ENCODE measurements at regions not wholly inside any gene's neighbourhood (a gene's known extent, or its start where the extent isn't known, plus 50 kb on each side); places are given as distances from the start of the nearest gene placed in this dataset.

- intact Hi-C loops (cut with DNase I; ENCODE audit: low total_unique reads) (no loop called here), in situ Hi-C loops (cut with MboI; ENCODE audit: low sequenced_read_pairs in 4 of 4) (no loop called here)
- no peaks in the 10 kb centered on the region for H3K27me3 ChIP-seq
- no peaks in the 10 kb centered on the region for H3K36me3 ChIP-seq
- H3K4me1 ChIP-seq = no peaks in the 10 kb centered on the region
- no peak overlapping the region for H3K27ac ChIP-seq
- DNase-seq (no peak), ATAC-seq (no peak)
- no peaks in the 10 kb centered on the region for H3K9me3 ChIP-seq
- no peak overlapping the region for H3K4me3 ChIP-seq
- TF ChIP-seq POLR2A (IDR thresholded peaks at IDR 0.05) = no peak
- TF ChIP-seq, protein P1, sequence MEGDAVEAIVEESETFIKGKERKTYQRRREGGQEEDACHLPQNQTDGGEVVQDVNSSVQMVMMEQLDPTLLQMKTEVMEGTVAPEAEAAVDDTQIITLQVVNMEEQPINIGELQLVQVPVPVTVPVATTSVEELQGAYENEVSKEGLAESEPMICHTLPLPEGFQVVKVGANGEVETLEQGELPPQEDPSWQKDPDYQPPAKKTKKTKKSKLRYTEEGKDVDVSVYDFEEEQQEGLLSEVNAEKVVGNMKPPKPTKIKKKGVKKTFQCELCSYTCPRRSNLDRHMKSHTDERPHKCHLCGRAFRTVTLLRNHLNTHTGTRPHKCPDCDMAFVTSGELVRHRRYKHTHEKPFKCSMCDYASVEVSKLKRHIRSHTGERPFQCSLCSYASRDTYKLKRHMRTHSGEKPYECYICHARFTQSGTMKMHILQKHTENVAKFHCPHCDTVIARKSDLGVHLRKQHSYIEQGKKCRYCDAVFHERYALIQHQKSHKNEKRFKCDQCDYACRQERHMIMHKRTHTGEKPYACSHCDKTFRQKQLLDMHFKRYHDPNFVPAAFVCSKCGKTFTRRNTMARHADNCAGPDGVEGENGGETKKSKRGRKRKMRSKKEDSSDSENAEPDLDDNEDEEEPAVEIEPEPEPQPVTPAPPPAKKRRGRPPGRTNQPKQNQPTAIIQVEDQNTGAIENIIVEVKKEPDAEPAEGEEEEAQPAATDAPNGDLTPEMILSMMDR (IDR thresholded peaks at IDR 0.05 in 4 of 5, conservative IDR thresholded peaks at IDR 0.05 in 1 of 5) = no peak
These were observed 240.3 kb upstream of the TMPO start for GRCh38 chr12:98275131-98275475.

DNA sequence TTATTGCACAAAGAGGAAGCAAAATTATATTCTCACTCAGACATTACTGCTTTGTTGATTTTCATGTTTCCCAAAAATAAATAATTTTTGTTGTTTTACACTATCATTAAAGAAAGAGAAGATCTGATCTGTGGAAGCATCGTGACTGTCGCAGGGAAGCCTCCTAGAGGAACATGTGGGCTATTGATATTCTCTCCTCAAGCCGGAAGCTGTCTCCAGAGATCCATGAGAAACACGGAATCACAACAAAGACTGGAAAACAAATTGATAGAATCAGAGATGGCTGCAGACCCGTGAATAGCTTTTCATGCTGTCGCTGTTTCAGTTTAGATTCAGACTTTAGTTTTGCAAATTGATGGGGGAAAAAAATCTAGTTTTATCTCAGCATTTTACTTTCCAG is 235.2 kb upstream of the TMPO start:
- ATAC-seq = no peak
- no peak for DNase-seq
- Histone ChIP-seq H3K36me3 (no peaks in the 10 kb centered on the region), H3K27me3 (no peaks in the 10 kb centered on the region), H3K4me1 (no peaks in the 10 kb centered on the region), H3K9me3 (no peaks in the 10 kb centered on the region), H3K27ac (no peak overlapping the region), H3K4me3 (no peak overlapping the region)
- TF ChIP-seq, protein P1 (IDR thresholded peaks at IDR 0.05 in 4 of 5, conservative IDR thresholded peaks at IDR 0.05 in 1 of 5) = no peak
- in situ Hi-C loops (cut with MboI; ENCODE audit: low sequenced_read_pairs in 4 of 4) (no loop called here), intact Hi-C loops (cut with DNase I; ENCODE audit: low total_unique reads) (no loop called here)

DNA sequence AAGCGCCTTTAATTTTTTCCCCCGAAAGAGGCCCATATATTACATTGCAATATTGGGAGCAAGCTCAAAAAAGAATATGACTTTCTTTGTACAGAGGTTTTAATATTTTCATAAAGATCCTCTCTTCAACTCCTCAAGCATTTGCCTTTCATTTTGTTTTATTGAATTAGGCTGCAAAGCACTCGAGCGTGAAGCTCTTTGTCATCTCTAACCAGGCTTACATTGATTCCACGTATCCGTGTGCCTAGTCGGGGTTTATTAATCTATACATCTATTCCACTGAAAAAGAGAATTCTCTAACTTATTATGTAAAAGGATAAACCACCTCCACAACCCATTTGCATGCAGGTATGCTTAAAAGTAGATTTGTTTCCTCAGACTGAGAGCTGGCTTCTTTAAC is 234.8 kb upstream of the TMPO start:
- in situ Hi-C loops (cut with MboI; ENCODE audit: low sequenced_read_pairs in 4 of 4) (no loop called here), intact Hi-C loops (cut with DNase I; ENCODE audit: low total_unique reads) (no loop called here)
- ATAC-seq (no peak), DNase-seq (no peak)
- no peaks in the 10 kb centered on the region for H3K36me3 ChIP-seq
- no peaks in the 10 kb centered on the region for H3K27me3 ChIP-seq
- no peaks in the 10 kb centered on the region for H3K4me1 ChIP-seq
- TF ChIP-seq POLR2A (IDR thresholded peaks at IDR 0.05) = no peak
- TF ChIP-seq, protein P1 (IDR thresholded peaks at IDR 0.05 in 4 of 5, conservative IDR thresholded peaks at IDR 0.05 in 1 of 5) = no peak
- H3K4me3 ChIP-seq = no peak overlapping the region
- H3K27ac ChIP-seq = no peak overlapping the region
- H3K9me3 ChIP-seq = no peaks in the 10 kb centered on the region

GRCh38 chr12:98291828-98292227 is 223.6 kb upstream of the TMPO start:
- intact Hi-C loops (cut with DNase I; ENCODE audit: low total_unique reads) (no loop called here), in situ Hi-C loops (cut with MboI; ENCODE audit: low sequenced_read_pairs in 4 of 4) (no loop called here)
- Histone ChIP-seq H3K36me3 (no peaks in the 10 kb centered on the region), H3K27me3 (no peaks in the 10 kb centered on the region), H3K4me3 (no peak overlapping the region), H3K9me3 (no peaks in the 10 kb centered on the region), H3K4me1 (no peaks in the 10 kb centered on the region), H3K27ac (no peak overlapping the region)
- ATAC-seq (no peak), DNase-seq (no peak)
- TF ChIP-seq POLR2A (IDR thresholded peaks at IDR 0.05) = no peak
- TF ChIP-seq, protein P1 (IDR thresholded peaks at IDR 0.05 in 4 of 5, conservative IDR thresholded peaks at IDR 0.05 in 1 of 5) = no peak

GRCh38 chr12:98294051-98294805 is 221.2 kb upstream of the TMPO start:
- in situ Hi-C loops (cut with MboI; ENCODE audit: low sequenced_read_pairs in 4 of 4) (no loop called here), intact Hi-C loops (cut with DNase I; ENCODE audit: low total_unique reads) (no loop called here)
- H3K27ac ChIP-seq = no peak overlapping the region
- DNase-seq = no peak
- no peak overlapping the region for H3K4me3 ChIP-seq
- H3K9me3 ChIP-seq = no peaks in the 10 kb centered on the region
- no peaks in the 10 kb centered on the region for H3K27me3 ChIP-seq
- no peaks in the 10 kb centered on the region for H3K36me3 ChIP-seq
- no peaks in the 10 kb centered on the region for H3K4me1 ChIP-seq
- no peak for TF ChIP-seq POLR2A (IDR thresholded peaks at IDR 0.05)
- TF ChIP-seq, protein P1 (IDR thresholded peaks at IDR 0.05 in 4 of 5, conservative IDR thresholded peaks at IDR 0.05 in 1 of 5) = no peak
- ATAC-seq = no peak
